K562 (cell line): ENCODE measurements at regions not wholly inside any gene's neighbourhood (a gene's known extent, or its start where the extent isn't known, plus 50 kb on each side); places are given as distances from the start of the nearest gene placed in this dataset. TPM values are rescaled to one million over a fixed set of nuclear protein-coding genes. Genes with fewer than 3 reads are reported as not detected.

Source experiments
- ATAC-seq: fragments of 200-7000 bp; cut with Tn5 transposase; 3 replicates; pipeline ENCODE4 v1.9.1; 2020; ENCODE audit warnings: moderate library complexity
- BruUV-seq: library from RNA; stranded (reverse); fragments of 400-500 nt; replicated peaks from 2 replicates; lab custom pipeline; 2021; lab: Mats Ljungman, UMichigan
- CTCF ChIA-PET: fragments of 300-600 bp; formaldehyde crosslinking; extraction: SDS; loops from one replicate; lab custom pipeline; 2021; ENCODE audit warnings: low intra/inter-chr PET ratio; lab: Yijun Ruan, JAX
- POLR2A ChIA-PET: fragments of 300-600, 350-650 bp; sonication (Branson Sonifier 250); formaldehyde crosslinking; extraction: SDS; loops from one replicate; lab custom pipeline; 2021; ENCODE audit warnings: antibody characterized with exemption, inconsistent platforms; lab: Yijun Ruan, JAX
- DNase-seq, 4 experiments: peaks; one replicate each; pipeline versions ENCODE4 v3.0.0 to v3.0.0-alpha.2; 2011 to 2018; ENCODE audit warnings: low spot score in 3 of 4, mixed read lengths in 3 of 4; ENCODE audit errors: extremely low read depth in 1 of 4
- FAIRE-seq: peaks from 2 replicates; lab custom pipeline; 2011; peaks lifted over from hg19 to GRCh38; lab: Jason Lieb, UNC
- H2AFZ ChIP-seq: 2 replicates; pipeline ENCODE4 v1.6.0; 2011; ENCODE audit warnings: low read depth, low read length, control low read depth, inconsistent platforms
- H3K27ac ChIP-seq: fragments of 200-600 bp; 3 replicates; pipeline ENCODE4 v1.8.0; 2011; ENCODE audit warnings: low read depth, mild to moderate bottlenecking, control low read depth, inconsistent platforms, low read length, moderate library complexity, mixed read lengths; ENCODE audit errors: extremely low read depth
- H3K27me3 ChIP-seq, 2 experiments: fragments of 300-600 bp in 1 of 2; 2 replicates in 1 of 2; 3 replicates in 1 of 2; pipeline versions ENCODE4 v1.6.0 to v1.8.0; 2011; ENCODE audit warnings: inconsistent platforms in 2 of 2, low read length in 2 of 2, mild to moderate bottlenecking in 1 of 2, mixed read lengths in 1 of 2, moderate library complexity in 1 of 2; ENCODE audit not compliant: control insufficient read depth in 2 of 2, insufficient read depth in 2 of 2
- H3K36me3 ChIP-seq: fragments of 300-600 bp; 3 replicates; pipeline ENCODE4 v1.8.0; 2011; ENCODE audit warnings: mild to moderate bottlenecking, low read length, inconsistent platforms; ENCODE audit not compliant: control insufficient read depth, insufficient read depth
- H3K4me1 ChIP-seq, 2 experiments: fragments of 200-600 bp in 1 of 2; replicated peaks in 1 of 2; 2 replicates in 1 of 2; 3 replicates in 1 of 2; pipeline versions ENCODE4 v1.5.1 to v1.8.0; 2011; ENCODE audit warnings: inconsistent platforms in 2 of 2, low read length in 2 of 2, mild to moderate bottlenecking in 1 of 2, mixed read lengths in 1 of 2, moderate library complexity in 1 of 2; ENCODE audit not compliant: control insufficient read depth in 2 of 2, insufficient read depth in 2 of 2
- H3K4me2 ChIP-seq: 2 replicates; pipeline ENCODE4 v1.6.1; 2011; ENCODE audit warnings: low read length, control low read depth, inconsistent platforms, mixed read lengths; ENCODE audit not compliant: insufficient read depth
- H3K4me3 ChIP-seq: fragments of 200-600 bp; sonication (generic), shearing (Covaris generic); 2 replicates; pipeline ENCODE4 v1.5.1; 2016; ENCODE audit warnings: control low read depth, inconsistent platforms
- H3K79me2 ChIP-seq: fragments of 200-600 bp; 3 replicates; pipeline ENCODE4 v1.8.0; 2011; ENCODE audit warnings: low read length, inconsistent platforms; ENCODE audit not compliant: control insufficient read depth, insufficient read depth
- H3K9ac ChIP-seq, 2 experiments: 2 replicates each; pipeline versions ENCODE4 v1.6.0 to v1.6.1; 2011; ENCODE audit warnings: low read depth in 2 of 2, low read length in 2 of 2, control low read depth in 1 of 2, inconsistent platforms in 1 of 2, mild to moderate bottlenecking in 1 of 2, mixed read lengths in 1 of 2; ENCODE audit not compliant: insufficient read depth in 1 of 2
- H3K9me1 ChIP-seq: one replicate; pipeline ENCODE4 v1.6.0; 2011; ENCODE audit warnings: inconsistent platforms, mild to moderate bottlenecking, low read length, moderate library complexity; ENCODE audit not compliant: control insufficient read depth, insufficient read depth
- H3K9me3 ChIP-seq: replicated peaks from 2 replicates; pipeline ENCODE4 v1.5.1; 2011; ENCODE audit warnings: low read depth, low read length, inconsistent platforms; ENCODE audit not compliant: control insufficient read depth, insufficient read depth
- H4K20me1 ChIP-seq: replicated peaks from 2 replicates; pipeline ENCODE4 v1.6.1; 2011; ENCODE audit warnings: low read length, inconsistent platforms, mixed read lengths; ENCODE audit not compliant: control insufficient read depth, insufficient read depth
- CEBPB ChIP-seq: fragments of 450-650 bp; IDR thresholded peaks from 2 replicates; pipeline ENCODE4 v1.6.1; 2016; ENCODE audit warnings: missing genetic modification characterization, missing compliant biosample characterization
- CEBPG ChIP-seq, 3 experiments: fragments of 200-800 bp in 1 of 3; sonication (Bioruptor generic) in 1 of 3; sonication (generic) in 1 of 3; formaldehyde crosslinking in 1 of 3; IDR thresholded peaks in 2 of 3; conservative IDR thresholded peaks in 1 of 3; 2 replicates each; pipeline versions ENCODE4 v1.6.1 to v1.8.0; 2016 to 2022; ENCODE audit warnings: missing compliant biosample characterization in 2 of 3, missing genetic modification characterization in 2 of 3, mild to moderate bottlenecking in 1 of 3, missing genetic modification reagents in 1 of 3
- FOXK1 ChIP-seq: sonication (generic); formaldehyde crosslinking; IDR thresholded peaks from 2 replicates; pipeline ENCODE4 v1.8.0; 2022; ENCODE audit warnings: missing genetic modification reagents, mild to moderate bottlenecking, borderline replicate concordance
- PHF21A ChIP-seq: fragments of 450-650 bp; IDR thresholded peaks from 2 replicates; pipeline ENCODE4 v1.6.1; 2017; ENCODE audit warnings: low read depth, borderline replicate concordance
- RBBP5 ChIP-seq: fragments of 200-600 bp; sonication (generic); IDR thresholded peaks from 2 replicates; pipeline ENCODE4 v1.6.1; 2012; ENCODE audit warnings: borderline replicate concordance, mild to moderate bottlenecking, low read length, control low read depth, inconsistent platforms; ENCODE audit not compliant: insufficient read depth, poor library complexity, severe bottlenecking
- SAFB ChIP-seq: fragments of 200-400 bp; formaldehyde crosslinking; IDR thresholded peaks from 2 replicates; pipeline ENCODE4 v1.6.1; 2017; ENCODE audit warnings: low read depth, low read length, borderline replicate concordance
- WGBS: fragments of 100-300 bp; shearing (Covaris generic); methylation state at CpG from one replicate; pipeline ENCODE4 v1.1.6; 2016; ENCODE audit warnings: low coverage, mixed read lengths; ENCODE audit not compliant: insufficient coverage; ENCODE audit errors: missing lambda C conversion rate; 5-methylcytosine and 5-hydroxymethylcytosine counted together
- in situ Hi-C: fragments of 300-500 bp; cut with MboI; formaldehyde crosslinking; loops from 4 replicates; pipeline ENCODE4 v1.15.0; 2018; ENCODE audit warnings: inconsistent platforms, mixed read lengths
- intact Hi-C: fragments of 100-400 bp; cut with micrococcal nuclease; formaldehyde crosslinking; loops from 2 replicates; pipeline ENCODE4 v1.14.2; 2022
- small RNA-seq: library from RNA; depleted of rRNA; stranded (forward); fragments of <200 nt; gene quantifications from one replicate; pipeline ENCODE3, GENCODE V24; 2014
- TF ChIP-seq, protein P1 (sequence below): fragments of 450-650 bp; IDR thresholded peaks from one replicate; pipeline ENCODE4 v1.6.1; 2018; ENCODE audit warnings: mild to moderate bottlenecking, moderate library complexity; ENCODE audit not compliant: partially characterized antibody

- Histone ChIP-seq H3K27me3 (no peaks in the 10 kb centered on the region), H3K9me1 (no peaks in the 10 kb centered on the region), H3K27ac (no peak overlapping the region), H3K9ac (no peak overlapping the region), H4K20me1 (no peaks in the 10 kb centered on the region), H3K4me3 (no peak overlapping the region), H3K36me3 (no peaks in the 10 kb centered on the region), H3K9me3 (no peaks in the 10 kb centered on the region), H3K79me2 (no peaks in the 10 kb centered on the region), H2AFZ (no peak overlapping the region), H3K4me1 (no peaks in the 10 kb centered on the region), H3K4me2 (no peak overlapping the region)
- ATAC-seq (no peak; the same call in 2 of the 3 replicates), DNase-seq (no peak), FAIRE-seq (no peak)
- intact Hi-C loops = loop anchor here (5.0 kb wide), 1 partner anchor 181 kb away; no protein-coding TSS in a partner anchor
- WGBS = 15% methylated on average over 6 of the region's 6 CpGs
- ChIA-PET POLR2A (no interaction called here), CTCF (no interaction called here)
- TF ChIP-seq SAFB (no peak), PHF21A (no peak), RBBP5 (no peak), CEBPG (CRISPR knock-in tag; IDR thresholded peaks at IDR 0.05) (no peak), CEBPG (tag; conservative IDR thresholded peaks at IDR 0.05 in 1 of 2, IDR thresholded peaks at IDR 0.05 in 1 of 2) (peak in 1 of 2 experiments; percentile 57; a peak in 2 of 4 replicates), FOXK1 (CRISPR knock-in tag) (no peak), CEBPB (peak; percentile 61)
- TF ChIP-seq, protein P1, sequence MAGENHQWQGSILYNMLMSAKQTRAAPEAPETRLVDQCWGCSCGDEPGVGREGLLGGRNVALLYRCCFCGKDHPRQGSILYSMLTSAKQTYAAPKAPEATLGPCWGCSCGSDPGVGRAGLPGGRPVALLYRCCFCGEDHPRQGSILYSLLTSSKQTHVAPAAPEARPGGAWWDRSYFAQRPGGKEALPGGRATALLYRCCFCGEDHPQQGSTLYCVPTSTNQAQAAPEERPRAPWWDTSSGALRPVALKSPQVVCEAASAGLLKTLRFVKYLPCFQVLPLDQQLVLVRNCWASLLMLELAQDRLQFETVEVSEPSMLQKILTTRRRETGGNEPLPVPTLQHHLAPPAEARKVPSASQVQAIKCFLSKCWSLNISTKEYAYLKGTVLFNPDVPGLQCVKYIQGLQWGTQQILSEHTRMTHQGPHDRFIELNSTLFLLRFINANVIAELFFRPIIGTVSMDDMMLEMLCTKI = no peak
- no TSS peak for BruUV-seq
- in situ Hi-C loops = no loop called here
These were observed 53.1 kb upstream of the GRIN3A start for GRCh38 chr9:101791533-101791932.

Small RNAs in the stretch of these regions (small RNA-seq; reads per million reads assigned to genes)
- gene RNU6-329P = not detected
